ENCODE measurements at regions not wholly inside any gene's neighbourhood (a gene's known extent, or its start where the extent isn't known, plus 50 kb on each side); places are given as distances from the start of the nearest gene placed in this dataset.

GRCh38 chr5:60226128-60226527, 332.6 kb upstream of the PDE4D start:
- no peak overlapping the region for H3K4me3 ChIP-seq
- H3K9me3 ChIP-seq: no peaks in the 10 kb centered on the region
- no peak for DNase-seq (ENCODE audit: low spot score in 2 of 2)
- H3K4me1 ChIP-seq: no peaks in the 10 kb centered on the region
- H3K27me3 ChIP-seq: no peaks in the 10 kb centered on the region
- H3K27ac ChIP-seq: no peak overlapping the region
- no peaks in the 10 kb centered on the region for H3K36me3 ChIP-seq
- TF ChIP-seq EP300 (IDR thresholded peaks at IDR 0.05) (no peak), POLR2AphosphoS5 (IDR thresholded peaks at IDR 0.05) (no peak), CTCF (IDR thresholded peaks at IDR 0.05) (no peak), POLR2A (IDR thresholded peaks at IDR 0.05) (no peak)

GRCh38 chr5:60223342-60223741, 329.8 kb upstream of the PDE4D start:
- no peaks in the 10 kb centered on the region for H3K27me3 ChIP-seq
- 76% methylated on average over 3 of the region's 3 CpGs for WGBS
- no peaks in the 10 kb centered on the region for H3K36me3 ChIP-seq
- no peak overlapping the region for H3K4me3 ChIP-seq
- DNase-seq (ENCODE audit: low spot score in 2 of 2): no peak
- no peak for TF ChIP-seq CTCF (IDR thresholded peaks at IDR 0.05)
- no peak for TF ChIP-seq POLR2AphosphoS5 (IDR thresholded peaks at IDR 0.05)
- TF ChIP-seq POLR2A (IDR thresholded peaks at IDR 0.05): no peak
- no peak for TF ChIP-seq EP300 (IDR thresholded peaks at IDR 0.05)
- no peak overlapping the region for H3K27ac ChIP-seq
- H3K9me3 ChIP-seq: no peaks in the 10 kb centered on the region
- no peaks in the 10 kb centered on the region for H3K4me1 ChIP-seq

- Histone ChIP-seq H3K4me1 (no peaks in the 10 kb centered on the region), H3K27me3 (no peaks in the 10 kb centered on the region)
Observed at GRCh38 chr5:60219921-60220320, 326.4 kb upstream of the PDE4D start.

GRCh38 chr5:60210810-60211209, 317.3 kb upstream of the PDE4D start:
- Histone ChIP-seq H3K9me3 (no peaks in the 10 kb centered on the region), H3K36me3 (no peaks in the 10 kb centered on the region), H3K27me3 (no peaks in the 10 kb centered on the region), H3K27ac (no peak overlapping the region), H3K4me1 (no peaks in the 10 kb centered on the region), H3K4me3 (no peak overlapping the region)
- DNase-seq (ENCODE audit: low spot score in 2 of 2): no peak
- TF ChIP-seq EP300 (IDR thresholded peaks at IDR 0.05): no peak
- no peak for TF ChIP-seq POLR2AphosphoS5 (IDR thresholded peaks at IDR 0.05)
- TF ChIP-seq CTCF (IDR thresholded peaks at IDR 0.05): no peak
- no peak for TF ChIP-seq POLR2A (IDR thresholded peaks at IDR 0.05)
- WGBS: 89% methylated on average over 16 of the region's 17 CpGs

More at GRCh38 chr5:60219921-60220320, 326.4 kb upstream of the PDE4D start:
- no peak overlapping the region for H3K4me3 ChIP-seq
- no peaks in the 10 kb centered on the region for H3K36me3 ChIP-seq
- no peak overlapping the region for H3K27ac ChIP-seq
- H3K9me3 ChIP-seq: no peaks in the 10 kb centered on the region
- no peak for DNase-seq (ENCODE audit: low spot score in 2 of 2)
- TF ChIP-seq EP300 (IDR thresholded peaks at IDR 0.05) (no peak), POLR2AphosphoS5 (IDR thresholded peaks at IDR 0.05) (no peak), CTCF (IDR thresholded peaks at IDR 0.05) (no peak), POLR2A (IDR thresholded peaks at IDR 0.05) (no peak)
- 71% methylated on average over 1 of the region's 1 CpG for WGBS

- no peaks in the 10 kb centered on the region for H3K27me3 ChIP-seq
- no peaks in the 10 kb centered on the region for H3K4me1 ChIP-seq
- no peak for TF ChIP-seq POLR2A (IDR thresholded peaks at IDR 0.05)
- TF ChIP-seq POLR2AphosphoS5 (IDR thresholded peaks at IDR 0.05): no peak
- no peak for TF ChIP-seq CTCF (IDR thresholded peaks at IDR 0.05)
- TF ChIP-seq EP300 (IDR thresholded peaks at IDR 0.05): no peak
- no peak overlapping the region for H3K27ac ChIP-seq
- no peak for DNase-seq (ENCODE audit: low spot score in 2 of 2)
- no peaks in the 10 kb centered on the region for H3K9me3 ChIP-seq
- no peak overlapping the region for H3K4me3 ChIP-seq
- 48% methylated on average over 5 of the region's 5 CpGs for WGBS
- H3K36me3 ChIP-seq: no peaks in the 10 kb centered on the region
Observed at GRCh38 chr5:60209146-60209840, 315.8 kb upstream of the PDE4D start.

Measured in suprapubic skin (tissue), 4 donors.